ENCODE measurements at regions not wholly inside any gene's neighbourhood (a gene's known extent, or its start where the extent isn't known, plus 50 kb on each side); places are given as distances from the start of the nearest gene placed in this dataset.

GRCh38 chr17:72259922-72260321 is 139.1 kb downstream of the SOX9 start:
- no peak for TF ChIP-seq CTCF (IDR thresholded peaks at IDR 0.05)
- no peak for TF ChIP-seq EP300 (IDR thresholded peaks at IDR 0.05)
- no peak for TF ChIP-seq POLR2A (IDR thresholded peaks at IDR 0.05)

All from ovary (tissue), 3 donors.